CD4-positive, alpha-beta T cell treated with Interleukin-6 at 100 ng/mL for 8 hours (primary cell): ENCODE measurements at regions not wholly inside any gene's neighbourhood (a gene's known extent, or its start where the extent isn't known, plus 50 kb on each side); places are given as distances from the start of the nearest gene placed in this dataset.
"Not testable (repeated sequence)": the region's sequence is repeated elsewhere in the genome, so short reads cannot be mapped to it uniquely, and the experiment has no call there.

ENCODE experiments used
- DNase-seq: peaks from one replicate; pipeline ENCODE4 v3.0.0-alpha.2; 2020; ENCODE audit warnings: mixed read lengths, low spot score

DNA sequence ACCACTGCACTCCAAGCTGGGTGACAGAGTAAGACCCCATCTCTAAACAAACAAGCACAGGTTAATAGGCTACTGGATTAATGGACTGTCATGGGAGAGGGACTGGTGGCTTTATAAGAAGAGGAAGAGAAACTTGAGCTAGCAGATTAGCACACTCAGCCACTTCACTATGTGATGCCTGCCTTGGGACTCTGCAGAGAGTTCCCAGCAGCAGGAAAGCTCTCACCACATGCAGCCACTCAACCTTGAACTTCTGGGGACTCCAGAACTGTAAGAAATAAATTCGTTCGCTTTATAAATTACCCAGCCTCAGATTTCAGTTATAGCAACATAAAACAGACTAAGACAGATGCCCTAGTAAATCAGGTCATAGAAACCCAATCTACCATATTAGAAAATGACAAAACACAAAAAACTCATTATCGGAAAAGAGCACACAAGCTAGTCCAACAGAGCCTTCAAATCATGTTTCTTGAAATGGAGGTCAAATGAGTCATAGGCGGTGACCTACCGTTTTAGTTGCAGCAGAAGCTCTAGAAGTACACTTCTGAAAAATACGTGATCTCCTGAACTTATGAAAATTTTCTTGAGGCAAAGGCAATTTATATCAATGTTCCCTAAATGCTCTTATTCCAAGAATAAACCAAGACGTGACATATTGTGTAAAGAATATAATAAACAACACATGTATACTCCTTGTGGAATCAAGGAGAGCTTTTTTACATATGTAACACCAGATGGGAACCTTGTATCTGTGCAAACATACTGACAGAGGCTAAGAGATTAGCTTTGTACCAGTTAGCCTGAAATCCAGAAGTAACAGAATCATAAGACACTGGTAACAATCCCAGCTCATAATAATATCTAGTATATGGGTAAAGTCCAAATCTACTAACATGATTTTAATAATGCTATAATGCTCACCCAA lies 340.9 kb upstream of the SGCG start:
- no peak for DNase-seq

DNA sequence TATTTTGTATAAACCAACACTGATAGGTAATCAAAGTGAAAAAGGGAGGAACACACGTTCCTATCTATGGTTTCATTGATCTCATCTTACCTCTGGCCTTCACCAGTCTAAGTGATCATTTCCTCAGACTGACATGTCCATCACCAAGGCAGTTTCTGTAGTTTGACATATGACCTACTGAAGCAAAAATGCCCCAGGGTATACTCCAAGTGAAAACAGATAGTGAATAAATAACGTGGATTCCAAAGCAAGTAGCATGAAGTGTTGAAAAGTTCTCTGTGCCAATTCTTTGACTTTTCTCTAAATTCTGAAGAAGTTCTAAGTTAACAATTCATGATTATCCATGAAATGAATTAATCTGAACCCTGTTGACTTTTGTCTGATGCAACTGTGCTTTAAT lies 334.2 kb upstream of the SGCG start:
- no peak for DNase-seq

DNA sequence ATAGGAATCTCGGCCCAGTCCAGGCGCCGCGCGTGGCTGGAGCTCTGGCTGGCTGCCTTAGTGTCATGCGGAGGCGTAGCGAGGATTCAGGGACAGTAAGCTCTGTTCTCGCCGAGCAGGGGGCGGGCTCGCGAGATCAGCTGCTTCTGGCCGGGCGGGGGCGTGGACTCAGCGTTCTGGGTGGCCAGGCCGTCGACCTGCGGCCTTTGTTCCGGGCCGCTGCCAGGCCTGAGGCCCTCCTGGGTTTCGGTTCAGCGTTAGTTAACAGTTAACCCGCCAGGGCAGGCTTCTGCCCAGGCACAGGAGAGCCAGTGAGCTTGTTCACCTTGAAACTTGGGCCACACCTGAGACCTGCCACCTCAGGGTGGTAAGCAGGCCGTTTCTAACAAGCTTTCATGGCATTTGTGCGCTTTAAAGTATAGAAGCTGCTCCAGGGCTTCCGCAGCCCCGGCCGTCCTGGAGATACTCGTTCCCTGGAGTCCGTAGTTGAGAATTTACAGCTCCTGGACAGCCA lies 332.2 kb upstream of the SGCG start:
- no peak for DNase-seq

DNA sequence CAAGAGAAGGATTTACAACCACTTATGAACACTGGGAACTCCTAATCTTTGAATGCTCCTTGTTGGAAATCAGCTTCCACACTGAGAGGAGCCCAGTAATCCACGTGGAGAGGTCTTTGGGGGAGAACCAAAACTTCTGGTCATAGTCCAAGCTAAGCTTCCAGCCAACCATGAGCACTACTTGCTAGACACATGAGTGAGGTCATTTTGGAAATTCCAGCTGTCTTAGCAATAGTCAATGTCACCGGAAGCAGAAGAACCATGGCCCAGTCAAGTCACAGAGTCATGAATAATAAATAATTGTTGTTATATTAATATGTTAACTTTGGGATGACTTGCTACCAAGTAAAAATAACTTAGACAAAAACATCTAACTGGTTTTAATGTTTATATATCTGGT lies 324.9 kb upstream of the SGCG start:
- no peak for DNase-seq

DNA sequence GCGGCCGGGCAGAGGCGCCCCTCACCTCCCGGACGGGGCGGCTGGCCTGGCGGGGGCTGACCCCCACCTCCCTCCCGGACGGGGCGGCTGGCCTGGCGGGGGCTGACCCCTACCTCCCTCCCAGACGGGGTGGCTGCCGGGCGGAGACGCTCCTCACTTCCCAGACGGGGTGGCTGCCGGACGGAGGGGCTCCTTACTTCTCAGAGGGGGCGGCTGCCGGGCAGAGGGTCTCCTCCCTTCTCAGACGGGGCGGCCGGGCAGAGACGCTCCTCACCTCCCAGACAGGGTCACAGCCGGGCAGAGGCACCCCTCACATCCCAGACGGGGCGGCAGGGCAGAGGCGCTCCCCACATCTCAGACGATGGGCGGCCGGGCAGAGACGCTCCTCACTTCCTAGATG lies 321.8 kb upstream of the SGCG start:
- not testable (repeated sequence) for DNase-seq

DNA sequence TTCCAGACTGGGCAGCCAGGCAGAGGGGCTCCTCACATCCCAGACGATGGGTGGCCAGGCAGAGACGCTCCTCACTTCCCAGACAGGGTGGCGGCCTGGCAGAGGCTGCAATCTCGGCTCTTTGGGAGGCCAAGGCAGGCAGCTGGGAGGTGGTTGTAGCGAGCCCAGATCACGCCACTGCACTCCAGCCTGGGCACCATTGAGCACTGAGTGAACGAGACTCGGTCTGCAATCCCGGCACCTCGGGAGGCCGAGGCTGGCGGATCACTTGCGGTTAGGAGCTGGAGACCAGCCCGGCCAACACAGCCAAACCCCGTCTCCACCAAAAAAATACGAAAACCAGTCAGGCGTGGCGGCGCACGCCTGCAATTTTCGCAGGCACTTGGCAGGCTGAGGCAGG lies 321.4 kb upstream of the SGCG start:
- DNase-seq = not testable (repeated sequence)

DNA sequence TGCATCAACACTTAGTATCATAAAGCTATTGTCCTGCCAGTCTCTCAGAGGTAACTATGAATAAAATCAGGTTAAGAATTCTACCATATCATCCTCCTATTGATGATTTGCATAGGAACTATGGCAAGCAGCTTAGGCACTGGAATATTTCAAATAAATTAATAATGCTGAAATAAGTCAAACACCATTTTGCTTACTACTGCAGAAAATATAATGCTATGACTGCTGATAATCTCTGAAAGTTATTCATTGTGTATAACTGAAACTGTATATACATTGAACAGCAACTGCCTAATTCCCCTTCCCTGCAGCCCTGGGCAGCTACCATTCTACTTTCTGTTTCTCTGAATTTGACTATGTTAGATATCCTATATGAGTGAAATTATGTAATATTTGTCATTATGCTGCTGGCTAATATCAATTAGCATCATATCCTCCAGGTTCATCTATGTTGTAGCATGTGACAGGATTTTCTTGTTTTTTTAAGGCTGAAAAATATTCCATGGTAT lies 318.8 kb upstream of the SGCG start:
- no peak for DNase-seq

DNA sequence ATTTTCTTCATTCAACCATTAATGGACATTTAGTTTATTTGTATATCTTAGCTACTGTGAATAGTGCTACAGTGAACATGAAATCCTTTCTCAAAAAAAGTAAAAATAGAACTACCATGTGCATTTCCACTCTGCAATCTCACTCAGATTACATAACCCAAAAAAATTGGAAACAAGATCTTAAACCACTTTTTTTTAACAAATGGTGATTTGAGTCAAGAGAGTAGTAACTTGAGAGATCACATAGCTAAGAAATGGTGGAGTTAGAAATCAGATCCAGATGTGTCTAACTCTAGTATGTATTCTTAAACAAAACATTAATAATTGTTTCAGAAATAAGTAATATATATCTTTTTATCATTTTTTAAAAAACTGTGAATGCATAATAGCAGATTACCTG lies 318.3 kb upstream of the SGCG start:
- DNase-seq = no peak

DNA sequence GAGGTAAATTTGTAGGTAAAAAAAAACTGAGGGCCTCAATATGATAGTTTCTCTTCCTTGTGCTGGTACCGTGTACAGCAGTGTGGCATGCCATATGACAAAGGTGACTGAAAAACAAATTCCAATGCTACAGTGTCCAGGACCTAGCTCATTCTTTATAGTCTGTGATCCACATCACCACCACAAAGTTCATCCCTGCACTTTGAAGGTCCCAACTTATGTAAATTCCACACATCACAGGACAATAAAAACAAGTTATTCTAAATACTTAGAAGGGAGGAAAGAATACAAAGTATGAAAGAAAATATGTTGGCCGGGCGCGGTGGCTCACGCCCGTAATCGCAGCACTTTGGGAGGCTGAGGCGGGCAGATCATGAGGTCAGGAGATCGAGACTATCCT lies 314.6 kb upstream of the SGCG start:
- DNase-seq = no peak

DNA sequence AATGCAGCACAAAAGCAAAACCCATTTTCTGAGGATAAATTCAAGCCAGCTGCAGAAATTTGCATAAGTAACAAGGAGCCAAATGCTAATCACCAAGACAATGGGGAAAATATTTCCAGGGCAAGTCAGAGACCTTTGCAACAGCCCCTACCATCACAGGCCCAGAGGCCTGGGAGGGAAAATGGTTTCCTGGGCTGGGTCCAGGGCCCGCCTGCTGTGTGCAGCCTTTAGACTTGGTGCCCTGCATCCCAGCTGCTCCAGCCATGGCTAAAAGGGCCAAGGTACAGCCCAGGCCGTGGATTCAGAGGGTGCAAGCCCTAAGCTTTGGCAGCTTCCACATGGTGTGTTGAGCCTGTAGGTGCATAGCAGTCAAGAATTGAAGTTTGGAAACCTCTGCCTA lies 309.5 kb upstream of the SGCG start:
- no peak for DNase-seq

DNA sequence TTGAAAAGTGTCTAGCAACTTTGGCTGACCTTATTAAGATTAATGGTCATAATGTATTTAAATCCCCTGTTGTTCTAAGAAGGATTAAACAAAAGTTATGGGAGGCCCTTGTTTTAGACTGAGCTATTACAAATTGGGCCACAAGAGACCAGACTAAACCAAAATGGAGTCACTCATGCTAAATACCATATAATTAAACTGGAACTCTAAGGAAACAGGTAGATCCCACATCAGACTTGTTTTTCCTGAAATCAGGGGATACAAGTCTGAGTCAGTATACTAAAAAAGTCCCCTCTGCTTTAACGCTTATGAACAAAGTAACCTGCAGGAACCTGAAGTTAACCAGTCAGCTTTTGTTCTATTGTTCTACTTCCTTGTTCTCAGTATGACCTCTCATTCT lies 305.9 kb upstream of the SGCG start:
- no peak for DNase-seq

DNA sequence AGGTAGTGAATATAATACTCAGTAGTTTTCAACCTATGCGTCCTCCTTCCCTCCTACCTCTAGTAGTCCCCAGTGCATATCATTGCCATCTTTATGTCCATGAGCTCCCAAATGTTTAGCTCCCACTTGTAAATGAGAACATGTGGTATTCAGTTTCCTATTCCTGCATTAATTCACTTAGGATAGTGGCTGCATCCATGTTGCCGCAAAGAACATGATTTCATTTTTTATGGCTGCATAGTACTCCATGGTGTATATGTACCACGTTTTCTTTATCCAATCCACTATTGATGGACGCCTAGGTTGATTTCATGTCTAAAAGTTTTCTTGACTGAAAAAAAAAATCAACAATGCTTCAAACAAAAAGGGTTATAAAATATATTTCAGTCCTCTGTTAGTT lies 303.4 kb upstream of the SGCG start:
- no peak for DNase-seq

DNA sequence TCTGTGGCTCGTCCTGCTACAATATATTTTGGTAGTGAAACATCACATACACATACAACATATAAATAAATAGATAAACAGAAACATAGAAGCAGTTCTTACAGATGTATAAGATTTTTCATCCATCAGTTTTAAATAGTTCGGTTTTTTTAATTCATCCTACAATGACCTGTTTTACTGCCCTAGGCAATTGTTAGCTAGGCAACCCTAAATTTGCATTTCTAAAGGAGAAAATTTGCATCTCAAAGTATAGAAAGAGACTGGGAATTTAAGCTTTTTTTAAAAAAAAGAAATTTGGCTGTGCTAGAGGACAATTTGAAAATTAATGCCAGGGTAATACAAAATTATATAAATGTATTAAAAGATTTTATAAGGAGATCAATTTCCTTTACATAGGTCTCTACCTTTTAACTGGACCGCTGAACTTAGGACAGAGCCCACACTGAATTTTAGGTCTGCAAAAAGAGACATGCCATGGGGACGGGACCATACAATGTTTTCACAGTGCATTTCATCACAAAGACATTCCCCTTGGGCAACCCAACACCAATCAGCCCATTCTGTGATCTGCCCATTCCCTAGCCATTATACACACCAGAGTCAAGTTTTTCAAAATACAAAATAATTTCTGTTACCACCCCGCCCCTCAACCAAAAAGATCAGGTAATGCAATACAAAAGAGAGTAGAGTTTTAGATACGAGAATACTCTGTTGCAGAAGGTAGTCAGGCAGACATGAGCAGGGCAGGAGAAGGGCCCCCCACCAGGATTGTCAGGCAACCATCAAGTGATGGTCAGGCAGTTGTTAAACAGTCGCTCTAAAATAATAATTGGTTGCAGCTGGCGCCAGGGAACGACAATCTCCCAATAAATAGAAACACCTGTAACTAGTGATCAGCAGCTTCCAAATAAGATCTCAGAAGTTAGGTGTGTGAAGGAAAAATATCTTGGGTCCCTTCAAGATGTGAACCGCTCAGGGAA lies 299.7 kb upstream of the SGCG start:
- no peak for DNase-seq

DNA sequence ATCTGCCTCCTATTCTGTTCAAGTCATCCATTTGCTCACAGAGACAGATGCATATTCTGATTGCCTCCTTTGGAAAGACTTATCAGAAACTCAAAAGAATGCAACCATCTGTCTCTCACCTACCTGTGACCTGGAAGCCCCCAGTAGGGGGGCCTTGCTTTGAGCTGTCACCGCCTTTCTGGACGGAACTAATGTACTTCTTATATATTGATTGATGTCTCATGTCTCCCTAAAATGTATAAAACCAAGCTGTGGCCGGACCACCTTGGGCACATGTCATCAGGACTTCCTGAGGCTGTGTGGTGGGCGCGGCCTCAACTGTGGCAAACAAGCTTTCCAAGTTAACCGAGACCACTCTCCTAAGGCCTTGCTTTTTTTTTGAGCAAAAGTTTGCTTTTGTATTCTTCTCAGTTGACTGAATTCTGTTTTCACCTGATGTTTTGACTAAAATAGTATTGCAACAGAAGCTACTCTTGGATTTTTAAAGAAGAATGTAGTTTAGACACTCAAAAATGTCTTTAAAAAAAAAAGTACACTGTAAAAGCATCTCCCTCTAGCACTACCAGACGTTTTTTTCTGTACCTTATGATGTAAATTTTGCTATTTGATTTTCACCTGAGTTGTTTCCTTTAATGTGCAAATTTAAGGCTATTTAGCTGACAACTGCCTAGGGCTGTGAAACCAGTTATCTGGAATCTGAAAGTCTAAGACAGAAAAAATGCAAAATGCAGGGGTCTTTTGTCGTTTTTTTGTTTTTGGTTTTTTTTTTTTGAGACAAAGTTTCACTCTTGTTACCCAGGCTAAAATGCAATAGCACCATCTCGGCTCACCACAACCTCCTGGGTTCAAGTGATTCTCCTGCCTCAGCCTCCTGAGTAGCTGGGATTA lies 298.8 kb upstream of the SGCG start:
- not testable (repeated sequence) for DNase-seq

DNA sequence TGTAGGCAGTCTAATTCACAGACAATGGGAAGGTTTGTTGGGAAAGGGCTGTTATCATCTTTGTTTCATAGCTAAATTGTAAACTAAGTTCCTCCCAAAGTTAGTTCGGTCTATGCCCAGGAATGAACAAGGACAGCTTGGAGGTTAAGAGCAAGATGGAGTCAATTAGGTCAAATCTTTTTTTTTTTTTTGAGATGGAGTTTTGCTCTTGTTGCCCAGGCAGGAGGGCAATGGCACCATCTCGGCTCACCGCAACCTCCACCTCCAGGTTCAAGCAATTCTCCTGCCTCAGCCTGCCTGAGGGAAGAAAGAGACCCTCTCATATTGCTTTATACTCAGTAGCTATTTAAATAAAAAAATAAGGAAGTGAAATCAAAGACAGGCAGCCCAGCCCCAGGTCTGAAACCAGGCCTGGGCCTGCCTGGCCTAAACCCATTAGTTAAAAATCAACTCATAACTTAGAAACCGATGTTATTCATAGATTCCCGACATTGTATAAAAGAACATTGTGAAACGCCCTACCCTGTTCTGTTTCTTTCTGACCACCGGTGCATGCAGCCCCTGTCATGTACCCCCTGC lies 297.4 kb upstream of the SGCG start:
- no peak for DNase-seq

DNA sequence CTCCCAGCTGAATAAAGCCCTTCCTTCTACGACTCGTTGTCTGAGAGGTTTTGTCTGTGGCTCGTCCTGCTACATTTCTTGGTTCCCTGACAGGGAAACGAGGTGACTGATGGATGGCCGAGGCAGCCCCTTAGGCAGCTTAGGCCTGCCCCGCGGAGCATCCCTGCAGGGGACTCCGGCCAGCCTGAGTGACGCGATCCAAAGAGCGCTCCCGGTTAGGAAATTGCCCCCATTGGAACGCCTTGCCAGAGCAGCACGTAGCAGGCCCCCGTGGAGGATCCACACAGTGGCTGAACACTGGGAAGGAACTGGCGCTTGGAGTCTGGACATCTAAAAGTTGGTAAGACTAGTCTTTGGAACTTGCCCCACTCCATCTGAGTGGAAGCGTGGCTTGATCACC lies 296.8 kb upstream of the SGCG start:
- no peak for DNase-seq

DNA sequence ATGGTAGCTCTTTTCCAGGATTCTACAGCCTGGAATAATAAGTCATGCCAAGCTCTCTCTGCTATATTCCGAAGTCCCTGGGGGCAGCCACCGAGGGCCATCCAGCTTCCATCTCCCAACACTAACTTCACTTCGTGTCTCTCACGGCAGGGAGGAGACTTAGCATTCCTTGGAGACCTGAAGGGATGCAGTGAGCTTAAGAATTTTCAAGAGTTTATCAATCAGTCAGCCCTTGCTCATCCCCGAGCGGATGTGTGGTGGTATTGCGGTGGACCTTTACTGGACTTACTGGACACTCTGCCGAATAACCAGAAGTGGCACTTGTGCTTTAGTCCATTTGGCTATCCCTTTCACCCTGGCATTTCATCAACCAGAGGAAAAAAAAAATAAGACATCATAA lies 294.7 kb upstream of the SGCG start:
- not testable (repeated sequence) for DNase-seq

DNA sequence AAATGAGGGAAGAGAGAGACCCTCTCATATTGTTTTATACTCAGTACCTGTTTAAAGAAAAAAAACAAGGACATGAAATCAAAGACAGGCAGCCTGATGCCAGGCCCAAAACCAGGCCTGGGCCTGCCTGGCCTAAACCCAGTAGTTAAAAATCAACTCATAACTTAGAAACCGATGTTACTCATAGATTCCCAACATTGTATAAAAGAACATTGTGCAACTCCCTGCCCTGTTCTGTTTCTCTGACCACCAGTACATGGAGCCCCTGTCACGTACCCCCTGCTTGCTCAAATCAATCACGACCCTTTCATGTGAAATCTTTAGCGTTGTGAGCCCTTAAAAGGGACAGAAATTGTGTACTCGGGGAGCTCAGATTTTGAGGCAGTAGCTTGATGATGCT lies 291.4 kb upstream of the SGCG start:
- DNase-seq = not testable (repeated sequence)

DNA sequence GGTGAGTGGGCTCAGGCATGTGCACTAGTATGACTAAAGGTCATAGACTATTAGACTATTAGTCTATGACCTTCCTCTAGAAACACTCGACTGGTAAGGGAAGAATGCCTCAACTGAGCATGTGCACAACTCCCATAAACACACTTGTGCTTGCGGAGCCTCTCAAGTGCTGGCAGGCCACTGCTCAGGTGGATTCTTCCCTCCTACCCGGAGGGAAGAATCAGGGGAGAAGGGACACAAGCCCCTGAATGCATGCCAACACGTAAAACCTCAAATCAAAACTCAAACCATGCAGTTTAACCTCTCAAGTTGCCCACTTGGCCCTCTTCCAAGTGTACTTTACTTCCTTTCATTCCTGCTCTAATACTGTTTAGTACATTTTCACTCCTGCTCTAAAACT lies 287.6 kb upstream of the SGCG start:
- no peak for DNase-seq

DNA sequence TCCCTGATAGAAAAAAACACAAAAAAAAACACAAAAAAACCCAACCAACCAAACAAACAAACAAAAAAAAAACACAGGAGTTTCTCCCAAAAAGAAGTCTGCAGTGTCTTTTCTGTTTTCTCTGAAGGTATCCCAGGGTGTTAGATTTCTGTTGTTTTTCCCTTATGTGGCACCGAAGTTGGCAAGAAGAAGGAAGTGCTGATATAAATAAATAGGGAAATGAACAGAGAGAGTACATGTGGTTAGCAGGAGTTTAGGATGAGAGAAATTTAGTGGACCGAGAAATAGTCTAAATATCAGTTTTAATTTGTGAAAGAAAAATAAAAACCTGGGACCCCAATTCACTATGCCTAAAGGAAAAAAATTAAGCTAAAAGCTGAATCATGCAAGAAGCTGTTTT lies 287.0 kb upstream of the SGCG start:
- no peak for DNase-seq
